GM18861 (cell line): ENCODE measurements at regions not wholly inside any gene's neighbourhood (a gene's known extent, or its start where the extent isn't known, plus 50 kb on each side); places are given as distances from the start of the nearest gene placed in this dataset.

Experiments
- ATAC-seq: cut with Tn5 transposase; IDR thresholded peaks from one replicate; pipeline ENCODE4 v1.9.1; 2021; ENCODE audit not compliant: unreplicated experiment

DNA sequence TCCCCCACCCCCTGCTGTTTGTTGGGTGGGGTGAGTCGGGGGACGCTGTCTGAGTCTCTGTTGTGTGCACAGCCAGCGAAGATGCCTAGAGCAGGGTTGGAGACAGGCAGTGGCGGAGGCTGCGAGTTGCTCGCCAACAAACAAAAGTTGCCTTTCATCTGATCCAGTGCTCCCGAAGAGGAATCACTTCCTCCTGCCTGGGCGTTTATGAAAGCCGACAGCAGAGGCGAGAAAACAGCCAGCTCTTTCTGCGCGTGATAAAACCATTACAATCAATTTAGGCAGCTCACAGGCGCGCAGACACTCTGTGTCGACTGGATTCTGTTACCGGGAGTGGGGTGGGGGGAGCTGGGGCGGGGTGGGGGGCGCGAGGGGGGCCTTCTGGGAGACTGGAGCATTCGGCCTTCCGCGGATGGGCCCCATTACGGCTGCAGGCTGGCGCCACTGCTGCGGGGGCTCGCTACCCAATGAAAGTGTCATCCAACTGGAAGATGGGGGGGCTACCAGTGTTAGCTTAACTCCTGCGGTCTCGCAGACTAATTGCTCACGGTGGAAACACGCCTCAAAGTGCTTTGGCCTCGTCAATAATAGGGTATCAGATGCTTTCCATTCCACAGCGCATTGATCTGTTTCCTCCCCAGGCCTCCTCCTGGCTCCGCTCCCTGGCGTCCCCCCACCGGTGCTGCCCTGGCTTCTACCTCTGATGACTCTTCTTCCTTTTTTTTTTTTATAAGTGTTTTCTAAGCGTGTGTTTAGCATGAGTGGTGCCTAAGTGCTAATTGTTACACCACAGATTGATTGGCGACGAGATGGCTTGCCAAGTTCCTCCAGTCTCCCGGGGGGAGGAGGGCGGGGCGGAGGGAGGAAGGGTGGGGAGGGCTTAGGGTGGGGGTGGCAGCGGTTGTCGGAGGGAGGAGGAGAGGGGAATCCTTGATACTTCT lies 678.4 kb downstream of the MED13L start:
- no peak for ATAC-seq

- ATAC-seq, result no peak
Measured at GRCh38 chr12:115597157-115597712, 680.3 kb downstream of the MED13L start.

DNA sequence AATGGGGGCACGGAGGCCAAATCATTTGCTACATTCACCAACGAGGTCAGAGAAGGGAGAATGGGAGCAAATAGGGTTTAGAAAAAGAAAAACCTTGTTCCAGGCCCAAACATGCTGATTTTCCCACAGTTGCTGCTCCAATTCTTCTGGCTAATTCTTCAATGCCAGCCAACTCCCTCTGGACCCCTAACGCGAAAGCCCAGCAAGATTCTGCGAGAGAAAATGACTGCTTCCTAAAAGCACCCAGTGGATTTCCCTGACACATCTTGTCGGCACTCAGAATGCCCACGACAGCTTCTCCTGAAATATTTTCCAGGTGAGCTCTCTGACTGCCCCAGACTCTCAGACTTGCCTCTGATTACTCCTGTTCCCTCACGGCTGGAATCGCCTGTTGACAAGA lies 689.4 kb downstream of the MED13L start:
- no peak for ATAC-seq

- no peak for ATAC-seq
Measured at GRCh38 chr12:115584156-115584555, 693.3 kb downstream of the MED13L start.

GRCh38 chr12:115583591-115583990 lies 693.9 kb downstream of the MED13L start:
- ATAC-seq, result no peak

GRCh38 chr12:115577401-115577800 lies 700.1 kb downstream of the MED13L start:
- ATAC-seq, result no peak

GRCh38 chr12:115574826-115575225 lies 702.7 kb downstream of the MED13L start:
- ATAC-seq, result no peak

DNA sequence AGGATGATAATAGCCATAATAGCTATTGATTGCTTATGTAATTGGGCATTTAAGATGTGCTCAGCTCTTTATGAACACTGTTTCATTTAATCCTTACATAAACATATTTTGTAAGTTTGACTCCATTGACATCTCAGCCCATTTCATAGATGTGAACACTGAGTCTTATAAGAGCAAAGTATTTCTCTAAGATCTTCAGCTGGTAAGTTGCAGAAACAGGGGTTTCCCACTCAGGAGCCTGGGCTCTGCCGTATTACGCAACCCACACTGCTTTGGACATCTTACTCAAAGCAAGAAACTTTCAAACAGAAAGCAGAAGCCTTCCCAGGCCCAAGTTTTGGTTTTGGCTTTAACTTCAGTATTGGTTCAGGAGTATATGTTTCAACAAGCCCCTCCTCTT lies 705.1 kb downstream of the MED13L start:
- peak; percentile 60 for ATAC-seq

DNA sequence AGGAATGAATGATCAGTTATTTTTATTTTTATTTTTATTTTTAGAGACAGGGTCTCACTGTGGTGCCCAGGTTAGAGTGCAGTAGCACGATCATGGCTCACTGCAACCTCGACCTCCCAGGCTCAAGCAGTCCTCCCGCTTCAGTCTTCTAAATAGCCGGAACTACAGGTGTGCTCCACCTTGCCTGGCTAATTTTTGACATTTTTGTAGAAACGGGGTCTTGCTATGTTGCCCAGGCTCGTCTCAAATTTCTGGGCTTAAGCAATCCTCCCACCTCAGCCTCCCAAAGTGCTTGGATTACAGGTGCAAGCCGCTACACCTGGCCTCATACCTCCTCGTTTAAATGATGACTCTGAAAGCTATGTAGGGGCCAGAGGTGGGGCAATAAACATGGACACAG lies 706.0 kb downstream of the MED13L start:
- no peak for ATAC-seq

- ATAC-seq, result no peak
Measured at GRCh38 chr12:115571027-115571426, 706.5 kb downstream of the MED13L start.

GRCh38 chr12:115570069-115570777 lies 707.3 kb downstream of the MED13L start:
- no peak for ATAC-seq

GRCh38 chr12:115569345-115570068 lies 708.0 kb downstream of the MED13L start:
- no peak for ATAC-seq

DNA sequence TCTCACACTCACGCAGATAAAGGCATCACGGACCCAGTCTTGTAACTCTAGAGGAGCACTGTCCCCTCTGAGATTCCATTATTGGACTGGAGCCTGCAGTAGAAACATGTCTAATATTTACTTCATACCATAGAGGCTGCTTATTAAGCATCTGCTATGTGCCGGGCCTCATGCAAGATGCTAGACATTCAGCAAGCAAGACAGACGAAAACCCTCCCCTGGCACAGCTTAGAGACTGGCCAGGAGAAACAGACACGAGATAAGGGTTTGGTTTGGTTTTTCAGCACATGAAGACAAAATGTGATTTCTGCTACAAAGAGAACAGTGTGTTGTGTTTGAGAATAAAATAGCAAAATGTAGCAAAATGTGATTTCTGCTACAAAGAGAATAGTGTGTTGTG lies 719.2 kb downstream of the MED13L start:
- ATAC-seq, result no peak

GRCh38 chr12:115553622-115554021 lies 723.9 kb downstream of the MED13L start:
- ATAC-seq, result no peak

DNA sequence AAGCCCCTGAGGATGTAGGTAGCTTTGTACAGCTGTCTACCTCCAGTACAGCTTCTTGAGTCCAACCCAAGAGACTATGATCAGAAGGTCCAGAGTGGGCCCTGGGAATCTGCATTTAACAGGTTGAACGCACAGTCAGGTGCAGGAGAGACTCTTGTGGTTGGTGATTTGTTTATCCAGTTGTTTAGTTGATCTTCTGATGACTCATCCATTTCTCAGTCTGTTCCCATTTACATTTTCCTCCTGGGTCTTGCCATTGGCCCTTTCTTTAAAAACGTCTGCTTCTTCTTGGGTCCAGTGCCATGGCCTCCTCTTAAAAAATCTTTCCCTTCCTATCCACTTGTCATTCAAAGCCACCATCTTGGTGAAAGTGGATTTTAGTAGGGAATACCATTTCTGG lies 734.2 kb downstream of the MED13L start:
- no peak for ATAC-seq

- no peak for ATAC-seq
Measured at GRCh38 chr12:115542656-115543055, 734.8 kb downstream of the MED13L start.

GRCh38 chr12:115541891-115542421 lies 735.5 kb downstream of the MED13L start:
- no peak for ATAC-seq

DNA sequence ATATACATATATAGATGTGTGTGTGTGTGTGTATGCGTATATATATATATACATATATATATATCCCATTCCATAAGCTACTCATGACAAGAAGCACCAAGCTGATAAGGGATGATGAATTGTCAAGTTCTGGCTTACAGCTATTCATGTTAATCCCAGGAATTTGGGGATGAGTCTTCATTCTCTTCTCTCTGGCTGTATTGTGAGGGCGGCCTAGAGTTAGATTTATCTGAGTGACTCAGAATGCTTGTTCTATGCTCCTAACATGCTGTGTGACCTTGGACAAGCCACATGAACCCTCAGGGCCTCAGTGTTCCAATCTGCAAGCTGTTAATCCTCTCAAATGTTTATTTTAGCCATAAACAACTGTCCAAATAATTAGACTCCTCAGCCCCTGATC lies 749.0 kb downstream of the MED13L start:
- ATAC-seq, result no peak

DNA sequence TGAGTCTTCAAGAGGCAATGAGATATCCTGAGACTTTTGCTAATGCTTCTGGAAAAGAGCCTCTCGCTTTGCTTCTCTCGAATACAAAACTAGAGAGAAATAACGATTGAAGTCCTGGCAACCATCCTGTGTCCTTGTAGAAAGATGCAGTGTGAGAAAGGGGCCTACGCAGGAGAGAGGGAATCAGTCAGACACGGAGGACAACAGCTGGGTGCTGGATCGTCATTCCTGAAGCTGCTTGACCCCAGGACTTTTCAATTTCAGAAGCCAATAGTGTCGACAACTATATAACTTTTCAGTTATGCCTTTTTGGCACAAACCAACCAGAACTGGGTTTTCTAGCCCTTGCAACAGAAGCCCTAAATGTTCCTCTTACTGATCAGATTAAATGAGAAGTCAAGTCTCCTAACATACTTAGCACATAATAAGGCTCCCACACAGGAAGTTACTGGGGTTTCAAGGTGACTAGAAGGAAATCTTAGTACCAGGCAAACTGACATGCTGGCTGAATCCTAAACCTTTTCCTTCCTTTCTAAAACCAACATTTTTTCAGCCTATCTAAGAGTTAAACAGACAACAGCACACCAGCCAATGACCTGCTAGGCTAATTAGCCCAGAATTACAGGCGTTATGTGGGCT lies 755.6 kb downstream of the MED13L start:
- ATAC-seq, result no peak

GRCh38 chr12:115519887-115520286 lies 757.6 kb downstream of the MED13L start:
- no peak for ATAC-seq
